Keratinocyte (primary cell): ENCODE measurements at regions not wholly inside any gene's neighbourhood (a gene's known extent, or its start where the extent isn't known, plus 50 kb on each side); places are given as distances from the start of the nearest gene placed in this dataset.

Experiments used
- CTCF ChIP-seq, 3 experiments: IDR thresholded peaks in 1 of 3; conservative IDR thresholded peaks in 1 of 3; optimal IDR thresholded peaks in 1 of 3; 2 replicates in 2 of 3; 3 replicates in 1 of 3; pipeline versions ENCODE3 to v1.5.1; 2011; ENCODE audit warnings: low read length in 3 of 3, mild to moderate bottlenecking in 3 of 3, moderate library complexity in 2 of 3, control low read depth in 1 of 3, inconsistent platforms in 1 of 3; ENCODE audit not compliant: insufficient read depth in 2 of 3; ENCODE audit errors: extremely low read depth in 1 of 3
- EZH2 ChIP-seq: IDR thresholded peaks from one replicate; pipeline ENCODE4 v1.6.1; 2012; ENCODE audit warnings: inconsistent platforms, mild to moderate bottlenecking, low read length, moderate library complexity

- TF ChIP-seq CTCF (optimal IDR thresholded peaks at IDR 0.05 in 1 of 3, IDR thresholded peaks at IDR 0.05 in 1 of 3, conservative IDR thresholded peaks at IDR 0.05 in 1 of 3; ENCODE audit: extremely low read depth in 1 of 3, insufficient read depth in 2 of 3, low read length in 3 of 3) (no peak), EZH2 (no peak)
Measured at GRCh38 chr10:1896153-1896552, 158.8 kb upstream of the ADARB2 start.
